ENCODE measurements at regions not wholly inside any gene's neighbourhood (a gene's known extent, or its start where the extent isn't known, plus 50 kb on each side); places are given as distances from the start of the nearest gene placed in this dataset.

DNA sequence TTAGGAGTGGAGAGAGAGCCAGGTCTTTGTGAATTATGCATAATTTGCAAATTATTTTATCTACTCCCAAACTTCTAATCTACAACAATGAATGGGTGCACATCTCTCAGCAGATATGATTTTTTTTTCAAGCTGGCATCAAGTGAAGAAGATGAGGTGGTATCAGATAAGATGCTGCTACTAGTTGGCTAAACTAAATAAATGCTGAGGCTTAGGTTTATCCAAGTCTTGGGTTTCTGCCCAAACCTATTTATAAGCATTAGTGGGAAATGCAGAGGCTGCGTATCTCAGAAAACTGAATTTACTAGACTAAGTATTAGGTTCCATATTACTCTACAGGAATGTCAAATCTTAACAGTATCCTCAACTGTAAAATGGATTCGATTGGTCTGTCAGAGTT, 703.0 kb upstream of the CELF2 start:
- DNase-seq (ENCODE audit: low read depth): no peak

DNA sequence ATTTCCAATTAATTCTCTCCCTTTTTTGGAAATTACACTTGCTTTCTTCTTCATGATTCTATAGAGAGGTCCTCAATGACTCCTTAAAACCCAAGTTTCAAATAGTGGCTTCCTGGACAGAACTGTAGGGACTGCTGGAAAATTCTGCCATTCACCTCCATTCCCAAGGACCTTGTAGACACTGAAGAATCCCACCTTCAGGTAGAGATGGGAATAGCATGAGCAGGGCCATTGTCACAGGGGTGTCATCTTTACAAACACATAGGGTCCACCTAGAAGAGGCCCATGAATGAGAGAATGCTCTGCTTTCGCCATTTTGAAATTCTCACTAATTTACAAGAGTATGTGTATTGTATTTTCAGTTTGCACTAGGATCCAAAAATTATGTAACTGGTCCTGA, 701.7 kb upstream of the CELF2 start:
- DNase-seq (ENCODE audit: low read depth): no peak

DNA sequence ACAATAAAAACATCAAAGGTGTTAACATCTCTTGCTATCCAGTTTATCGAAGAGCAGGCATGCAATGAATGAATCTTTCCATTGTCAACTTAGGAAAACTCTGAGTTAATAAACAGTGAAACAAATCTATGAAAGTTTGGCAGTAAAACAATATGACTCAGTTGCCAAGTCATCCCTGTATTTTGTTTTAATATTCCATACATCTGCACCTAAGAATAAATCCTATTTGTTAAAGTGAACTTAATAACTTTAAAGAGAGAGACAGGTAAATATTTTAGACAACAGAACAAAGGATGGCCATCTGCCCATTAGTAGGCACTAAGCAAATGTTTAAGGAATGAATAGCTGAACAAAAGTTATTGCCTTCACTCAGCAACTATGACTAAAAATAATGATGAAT, 700.5 kb upstream of the CELF2 start:
- no peak for DNase-seq (ENCODE audit: low read depth)

DNA sequence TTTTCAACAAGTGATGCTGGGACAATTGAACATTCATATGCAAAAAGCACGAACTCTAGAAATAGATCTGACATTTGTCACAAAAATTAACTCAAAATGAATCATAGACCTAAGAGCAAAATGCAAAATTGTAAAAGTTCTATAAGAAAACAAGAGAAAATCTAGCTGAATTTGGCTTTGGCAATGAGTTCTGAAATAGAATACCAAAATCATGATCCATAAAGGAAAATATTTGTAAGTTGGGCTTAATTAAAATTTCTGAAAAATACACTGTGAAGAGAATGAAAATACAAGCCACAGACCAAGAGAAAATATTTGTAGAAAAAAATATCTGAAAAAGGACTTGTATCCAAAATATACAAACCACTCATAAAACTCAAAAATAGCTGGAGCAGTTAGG, 698.8 kb upstream of the CELF2 start:
- no peak for DNase-seq (ENCODE audit: low read depth)

DNA sequence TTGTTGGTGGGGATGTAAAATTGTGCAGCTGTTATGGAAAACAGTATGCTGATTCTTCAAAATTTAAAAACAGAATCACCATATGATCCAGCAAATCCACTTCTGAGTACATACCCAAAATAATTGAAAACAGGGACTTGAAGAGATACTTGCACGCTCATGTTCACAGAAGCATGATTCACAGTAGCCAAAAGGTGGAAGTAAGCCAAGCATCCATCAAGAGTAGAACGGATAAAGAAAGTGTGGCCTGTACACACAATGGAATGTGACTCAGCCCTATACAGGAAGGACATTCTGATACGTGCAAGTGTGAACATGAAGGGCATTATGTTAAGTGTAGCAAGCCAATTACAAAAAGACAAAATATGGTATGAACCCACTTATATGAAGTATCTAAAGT, 696.7 kb upstream of the CELF2 start:
- DNase-seq (ENCODE audit: low read depth): peak; percentile 67

DNA sequence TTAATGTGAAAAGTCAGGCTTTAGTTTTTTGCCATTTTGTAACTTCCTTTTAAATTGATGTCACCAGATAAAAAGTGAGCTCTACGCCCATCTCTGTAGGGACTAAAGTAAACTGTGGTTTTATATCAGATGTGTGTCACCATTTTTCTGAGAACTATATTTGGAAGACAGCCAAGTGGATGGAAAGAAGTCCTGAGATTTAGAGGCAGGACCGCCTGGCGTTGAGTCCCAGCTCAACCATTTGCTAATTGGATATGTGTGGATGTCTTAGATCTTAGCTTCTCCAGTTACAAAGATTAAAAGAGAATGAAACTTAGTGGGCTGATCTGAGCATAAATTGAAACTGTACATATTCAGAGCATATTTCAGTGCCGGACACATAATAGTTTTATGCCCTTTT, 691.6 kb upstream of the CELF2 start:
- no peak for DNase-seq (ENCODE audit: low read depth)

DNA sequence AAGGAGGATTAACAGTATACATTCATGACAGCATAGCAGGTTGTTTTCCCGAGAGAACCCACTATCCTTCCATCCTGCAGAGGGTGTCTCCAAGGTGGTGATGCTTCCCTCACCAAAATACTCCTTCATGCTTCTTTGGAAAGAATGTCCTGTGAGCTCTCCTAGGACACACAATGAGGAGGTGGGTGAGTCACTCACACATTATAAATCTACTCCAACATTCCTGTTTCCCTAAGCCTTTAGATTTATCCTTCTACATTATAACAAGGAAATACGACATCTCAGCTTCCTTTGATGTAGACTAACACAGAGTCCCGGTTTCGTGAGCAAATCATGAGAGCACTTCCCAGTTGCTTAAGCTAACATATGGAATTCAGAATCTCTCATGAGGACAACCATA, 689.7 kb upstream of the CELF2 start:
- DNase-seq (ENCODE audit: low read depth): no peak

DNA sequence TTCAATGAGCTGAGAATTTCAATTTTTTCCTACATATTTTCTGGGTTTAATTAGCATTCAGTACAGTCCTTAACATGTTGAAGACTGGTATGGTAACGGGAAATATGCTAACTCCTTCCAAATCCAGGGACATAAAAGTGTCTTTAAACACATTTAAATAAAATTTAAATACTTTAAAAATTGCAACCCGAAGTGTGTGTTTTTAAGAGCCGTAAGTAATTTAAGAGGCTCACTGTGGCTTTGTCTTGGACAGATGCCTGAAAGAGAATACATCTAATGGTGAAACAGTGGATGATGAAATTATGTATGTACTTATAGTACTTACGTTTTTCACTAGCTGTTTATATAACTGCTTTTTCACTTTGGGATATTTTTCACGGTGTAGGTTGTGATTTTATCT, 687.3 kb upstream of the CELF2 start:
- DNase-seq (ENCODE audit: low read depth): peak; percentile 53

DNA sequence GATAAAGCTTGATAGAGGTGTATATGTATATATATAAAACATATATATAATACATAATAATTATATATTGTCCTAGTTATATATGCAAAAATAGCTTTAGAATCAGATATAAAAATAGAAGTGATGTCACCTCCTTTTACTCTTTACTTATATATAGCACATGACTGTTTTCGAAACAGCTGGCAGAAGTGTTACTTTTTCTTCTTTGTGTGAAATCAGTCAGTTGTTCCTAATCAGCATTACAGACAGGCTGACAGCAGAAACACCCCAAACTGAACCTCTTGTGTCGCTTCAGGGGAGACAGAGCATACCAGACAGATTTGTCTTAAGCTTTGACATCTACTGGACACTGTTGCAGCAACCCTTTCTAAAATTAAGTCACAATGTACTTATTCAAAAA, 684.9 kb upstream of the CELF2 start:
- no peak for DNase-seq (ENCODE audit: low read depth)

DNA sequence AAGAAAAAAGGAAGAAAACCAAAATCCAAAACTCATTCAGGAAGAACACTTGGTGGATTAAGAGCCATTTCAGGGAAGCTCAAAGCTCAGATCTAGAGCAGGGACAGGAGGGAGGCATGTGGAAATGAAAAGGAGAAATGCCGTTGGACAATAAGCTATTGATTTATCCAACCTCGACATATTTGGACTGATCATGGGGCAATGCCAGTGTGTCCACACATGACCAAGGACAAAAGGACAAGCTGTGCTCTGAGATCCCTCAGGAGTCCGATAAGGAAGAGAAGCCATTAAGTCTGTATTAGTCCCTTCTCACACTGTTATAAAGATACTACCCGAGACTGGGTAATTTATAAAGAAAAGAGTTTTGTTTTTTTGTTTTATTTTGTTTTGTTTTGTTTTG, 684.0 kb upstream of the CELF2 start:
- no peak for DNase-seq (ENCODE audit: low read depth)

DNA sequence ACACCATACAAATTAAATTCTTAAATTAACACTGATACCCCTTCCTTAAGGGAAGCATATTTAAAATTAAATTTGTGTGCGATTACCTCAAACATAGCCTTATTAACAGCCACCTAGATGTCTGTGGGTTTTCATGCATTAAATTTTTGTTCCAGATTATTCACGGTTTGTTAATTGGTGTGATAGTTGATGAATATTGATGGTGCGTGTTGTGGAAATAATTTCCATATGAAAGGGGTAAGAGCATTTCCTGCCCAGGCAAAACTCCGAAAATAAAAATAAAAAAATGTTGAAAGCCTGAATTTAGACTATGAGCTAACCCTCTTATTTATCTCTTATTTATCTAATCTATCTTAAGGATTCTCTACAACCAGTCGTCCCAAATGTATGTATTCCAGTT, 679.3 kb upstream of the CELF2 start:
- no peak for DNase-seq (ENCODE audit: low read depth)

DNA sequence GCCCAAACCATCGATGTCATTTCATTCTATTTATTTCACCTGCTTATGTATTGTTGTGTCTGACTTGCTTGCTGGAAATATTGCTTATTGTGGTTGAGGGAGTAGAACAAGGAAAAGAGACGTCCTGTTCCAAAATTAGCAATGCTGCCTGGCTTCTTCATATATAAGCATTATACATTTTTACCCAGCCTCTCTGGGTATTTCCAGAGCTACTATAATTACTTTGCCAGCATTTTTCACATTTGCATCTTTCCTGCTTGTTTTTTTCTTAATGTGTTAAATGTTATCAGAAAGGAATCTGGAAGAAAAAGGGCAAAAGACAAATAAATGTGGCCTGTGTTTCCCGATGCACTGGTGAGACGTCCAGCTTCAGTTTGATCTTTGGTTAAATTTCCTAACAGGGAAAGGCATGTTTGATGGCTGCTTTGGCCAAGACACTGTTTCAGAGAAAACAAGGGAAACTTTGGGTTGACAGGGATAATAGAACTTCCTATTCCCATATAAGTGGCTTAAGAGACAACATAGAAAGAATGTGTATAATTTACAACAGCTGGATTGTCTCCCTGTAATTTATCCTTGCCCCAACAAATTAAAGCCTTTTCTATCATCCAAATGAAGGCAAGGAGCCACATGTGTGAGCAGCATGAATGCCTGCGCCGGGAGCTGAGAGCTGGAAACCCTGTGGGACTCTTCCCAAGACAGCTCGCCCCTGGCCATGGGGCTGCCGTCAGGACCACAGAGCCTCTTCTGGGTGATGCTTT, 671.1 kb upstream of the CELF2 start:
- no peak for DNase-seq (ENCODE audit: low read depth)

DNA sequence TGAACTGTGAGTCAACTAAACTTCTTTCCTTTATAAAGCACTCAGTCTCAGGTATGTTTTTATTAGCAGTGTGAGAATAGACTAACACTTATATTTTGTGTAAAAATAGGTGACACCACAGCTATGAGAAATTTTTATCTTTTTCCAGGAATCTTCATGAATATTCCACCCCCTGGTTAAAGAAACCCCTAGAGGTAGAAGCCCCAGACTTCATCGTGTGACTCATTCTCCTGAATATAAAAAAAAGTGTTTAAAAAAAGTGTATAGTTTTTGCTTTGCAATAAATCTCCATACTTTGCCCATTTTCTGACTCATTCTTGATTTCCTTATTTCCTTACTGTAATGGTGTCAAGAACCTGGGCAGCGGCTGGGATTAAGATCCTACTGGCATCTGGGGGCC, 667.6 kb upstream of the CELF2 start:
- DNase-seq (ENCODE audit: low read depth): no peak

DNA sequence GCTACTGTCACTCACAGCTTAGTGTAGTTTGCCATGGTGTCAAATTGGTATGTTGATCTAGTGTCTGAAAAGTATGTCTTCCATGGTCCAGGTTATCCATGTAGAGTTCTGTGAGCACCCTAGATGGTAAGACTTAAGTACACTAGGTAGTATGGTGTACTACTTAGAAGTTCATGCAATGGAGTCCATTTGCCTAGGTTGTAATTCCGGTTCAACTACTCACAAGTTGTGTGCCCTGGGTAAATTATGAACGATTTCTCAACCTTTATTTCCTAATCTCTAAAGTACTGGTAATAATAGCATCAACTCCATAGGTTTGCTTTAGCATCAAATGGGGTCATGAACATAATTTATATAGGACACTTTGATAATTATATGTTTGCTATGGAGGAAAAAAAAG, 666.2 kb upstream of the CELF2 start:
- no peak for DNase-seq (ENCODE audit: low read depth)

DNA sequence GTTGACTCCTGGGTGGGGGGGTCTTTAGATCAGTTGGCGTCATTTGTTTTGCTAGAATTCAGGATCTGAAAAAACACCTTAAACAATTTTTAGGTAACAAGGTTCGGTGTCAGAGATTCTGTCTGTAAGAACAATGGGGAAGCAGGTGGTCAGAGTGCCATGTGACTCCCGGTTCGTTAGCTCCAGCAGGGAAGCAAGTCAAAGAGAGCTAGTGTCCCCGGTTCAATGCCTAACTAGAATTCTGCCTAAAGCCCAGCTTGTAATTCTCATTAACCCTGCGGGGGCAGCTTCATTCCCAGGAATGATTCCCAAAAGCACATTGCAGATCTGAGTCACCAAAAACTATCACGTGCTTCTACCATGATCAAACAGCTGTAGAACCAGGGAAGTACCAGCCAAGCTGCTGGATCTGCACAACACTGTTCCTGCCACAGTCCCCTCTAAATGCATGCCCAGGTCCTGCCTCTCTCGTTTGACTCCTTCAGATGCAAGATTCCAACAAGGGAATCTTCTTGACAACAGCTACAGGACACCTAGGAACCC, 664.3 kb upstream of the CELF2 start:
- DNase-seq (ENCODE audit: low read depth): no peak

DNA sequence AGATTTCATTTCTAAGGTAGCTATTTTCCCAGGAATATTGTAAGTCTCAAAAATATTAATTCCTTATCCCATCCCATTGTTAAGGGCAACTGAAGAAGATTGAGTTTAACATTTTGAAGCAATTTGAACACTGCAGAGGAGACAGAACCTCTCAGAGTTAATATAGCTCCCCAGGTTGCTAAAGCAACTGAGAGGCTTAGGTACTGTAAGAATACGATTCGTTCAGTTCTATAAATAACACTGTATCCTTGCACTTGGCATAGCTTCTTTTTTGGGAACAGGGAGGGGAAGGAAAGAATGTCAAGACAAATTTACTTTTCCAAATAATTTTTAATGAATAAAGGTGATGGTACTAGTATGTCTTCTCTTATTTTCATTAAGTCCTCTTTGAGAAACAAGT, 658.4 kb upstream of the CELF2 start:
- DNase-seq (ENCODE audit: low read depth): no peak

DNA sequence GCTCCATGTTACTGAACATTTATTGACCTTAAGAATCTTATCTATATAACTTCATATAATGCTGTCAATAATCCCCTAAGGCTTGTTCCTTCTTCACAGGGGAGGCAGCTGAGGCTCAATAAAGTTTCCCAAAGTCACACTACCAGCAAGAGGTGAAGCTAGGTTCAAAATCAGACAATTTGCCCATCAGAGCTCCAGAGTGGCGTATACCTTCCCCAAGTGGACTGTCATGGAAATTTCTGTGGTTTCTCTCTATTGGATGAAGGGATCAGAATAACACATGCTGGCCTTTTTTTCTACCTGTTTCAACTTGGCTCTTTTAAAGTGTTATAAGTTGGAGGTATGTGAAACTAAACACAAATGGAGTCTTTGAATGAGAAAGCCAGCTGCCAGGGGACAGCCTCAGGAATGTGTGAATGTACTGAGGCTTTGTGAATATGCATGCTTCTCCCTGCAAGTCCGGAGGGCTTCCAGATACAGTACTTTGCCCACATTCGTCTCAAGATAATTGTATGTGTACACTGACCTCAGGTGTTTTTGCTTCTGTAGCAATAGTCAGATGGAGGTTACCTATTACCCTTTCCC, 656.3 kb upstream of the CELF2 start:
- DNase-seq (ENCODE audit: low read depth): no peak

DNA sequence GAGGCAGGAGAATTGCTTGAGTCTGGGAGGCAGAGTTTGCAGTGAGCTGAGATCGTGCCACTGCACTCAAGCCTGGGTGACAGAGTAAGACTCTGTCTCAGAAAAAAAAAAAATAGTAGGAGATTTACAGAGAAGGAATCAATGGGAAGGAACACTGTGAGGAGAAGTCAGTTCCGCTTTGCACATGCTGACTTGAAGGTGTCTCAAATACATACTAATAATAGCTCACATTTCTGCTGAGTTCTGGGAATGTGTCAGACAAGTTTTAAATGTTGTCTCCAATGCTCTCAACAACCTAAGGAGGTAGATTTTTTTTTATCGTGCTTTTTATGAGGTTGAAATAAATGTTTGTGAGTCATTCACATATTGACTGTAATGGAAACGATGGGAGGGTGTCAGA, 654.9 kb upstream of the CELF2 start:
- no peak for DNase-seq (ENCODE audit: low read depth)

DNA sequence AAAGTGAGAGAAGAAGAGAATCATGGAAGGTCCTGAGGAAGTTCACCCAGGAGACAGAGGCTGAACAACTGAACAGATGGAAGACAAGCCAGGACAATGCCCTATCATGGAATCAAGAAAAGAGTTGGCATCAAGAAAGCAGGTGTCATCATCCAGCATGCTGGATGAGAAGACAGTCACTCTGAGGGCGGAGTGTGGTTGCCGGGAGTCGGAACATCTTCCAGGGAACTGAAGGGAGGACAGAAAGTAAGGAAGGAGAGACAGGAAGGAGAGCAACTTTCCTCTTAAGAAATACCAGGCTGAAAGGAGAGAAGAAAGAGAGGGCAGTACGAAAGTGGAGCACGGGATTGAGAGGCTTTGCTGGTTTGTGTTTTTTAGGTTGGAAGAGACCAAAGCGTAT, 654.5 kb upstream of the CELF2 start:
- no peak for DNase-seq (ENCODE audit: low read depth)

DNA sequence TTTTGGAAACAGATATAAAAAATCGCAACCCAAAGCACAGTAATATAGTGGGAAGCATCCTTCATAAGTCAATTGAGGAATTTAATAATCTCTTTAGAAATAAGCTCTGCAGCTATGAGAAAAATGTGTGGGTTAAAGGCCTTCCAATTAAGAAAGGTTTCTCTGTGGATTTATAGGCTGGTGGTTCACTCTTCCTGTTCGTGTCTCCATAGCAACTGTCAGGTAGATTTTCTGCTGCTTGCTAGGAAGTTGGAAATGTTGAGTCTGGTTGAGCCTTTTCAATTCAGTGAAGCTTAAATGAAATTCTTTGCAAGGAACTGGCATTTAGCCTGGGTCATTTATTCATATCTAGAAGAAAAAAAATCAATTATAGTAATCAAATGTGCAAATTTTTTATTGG, 652.8 kb upstream of the CELF2 start:
- no peak for DNase-seq (ENCODE audit: low read depth)

DNA sequence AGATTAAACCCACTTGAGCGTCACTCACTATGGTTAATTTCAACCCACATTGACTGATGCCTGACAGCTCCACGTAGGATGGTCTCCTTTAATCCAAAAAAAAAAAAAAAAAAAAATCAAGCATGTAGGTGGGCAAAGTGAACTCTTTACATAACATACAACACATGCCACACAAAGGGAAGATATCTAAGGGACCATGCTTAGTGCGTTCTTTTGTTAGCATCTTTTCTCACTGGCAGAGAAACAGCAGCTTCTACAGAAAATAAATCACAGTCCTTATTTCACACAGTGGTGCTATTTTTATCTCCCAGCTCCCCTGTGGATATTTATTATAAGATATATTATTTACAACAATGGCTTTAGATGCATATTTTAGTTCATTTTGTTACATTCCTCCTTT, 652.0 kb upstream of the CELF2 start:
- DNase-seq (ENCODE audit: low read depth): no peak

DNA sequence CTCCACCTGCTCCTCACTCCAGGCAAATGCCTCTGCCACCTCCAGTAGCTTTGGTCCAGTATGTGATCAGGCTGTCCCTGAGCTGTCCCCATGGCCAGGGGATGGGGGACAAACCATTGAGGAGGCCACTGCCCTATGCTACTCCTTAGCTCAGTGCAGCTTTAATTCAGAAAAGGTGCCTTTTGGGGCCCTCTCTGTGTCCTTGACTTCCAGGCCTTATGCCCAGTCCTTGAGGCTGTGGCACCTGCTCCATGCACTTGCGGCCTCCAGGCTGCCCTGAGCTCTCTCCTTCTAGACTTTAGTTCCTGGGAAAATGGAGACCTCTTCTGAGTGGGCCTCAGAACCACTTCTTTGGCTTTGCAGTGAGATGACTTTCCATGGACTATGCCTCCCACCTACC, 650.8 kb upstream of the CELF2 start:
- DNase-seq (ENCODE audit: low read depth): no peak

DNA sequence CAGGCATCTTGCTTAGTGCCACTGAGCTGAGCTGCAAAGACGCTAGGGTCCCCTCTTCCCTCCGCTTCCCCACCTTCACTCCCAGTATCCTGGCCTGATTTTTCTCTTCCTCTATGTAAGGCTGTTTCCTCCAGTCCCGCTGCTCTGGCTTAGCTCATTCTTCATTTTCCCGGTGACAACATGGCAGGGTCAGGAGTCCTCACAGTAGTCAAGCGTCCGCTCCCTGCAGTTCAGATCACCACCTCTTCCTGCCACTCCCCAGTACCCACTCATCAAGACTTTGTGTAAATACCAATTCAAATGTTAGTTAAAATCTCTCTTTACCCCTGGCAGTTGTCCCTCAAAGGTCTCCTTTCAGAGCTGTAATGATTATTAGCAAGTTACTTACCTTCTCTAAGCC, 650.4 kb upstream of the CELF2 start:
- no peak for DNase-seq (ENCODE audit: low read depth)

DNA sequence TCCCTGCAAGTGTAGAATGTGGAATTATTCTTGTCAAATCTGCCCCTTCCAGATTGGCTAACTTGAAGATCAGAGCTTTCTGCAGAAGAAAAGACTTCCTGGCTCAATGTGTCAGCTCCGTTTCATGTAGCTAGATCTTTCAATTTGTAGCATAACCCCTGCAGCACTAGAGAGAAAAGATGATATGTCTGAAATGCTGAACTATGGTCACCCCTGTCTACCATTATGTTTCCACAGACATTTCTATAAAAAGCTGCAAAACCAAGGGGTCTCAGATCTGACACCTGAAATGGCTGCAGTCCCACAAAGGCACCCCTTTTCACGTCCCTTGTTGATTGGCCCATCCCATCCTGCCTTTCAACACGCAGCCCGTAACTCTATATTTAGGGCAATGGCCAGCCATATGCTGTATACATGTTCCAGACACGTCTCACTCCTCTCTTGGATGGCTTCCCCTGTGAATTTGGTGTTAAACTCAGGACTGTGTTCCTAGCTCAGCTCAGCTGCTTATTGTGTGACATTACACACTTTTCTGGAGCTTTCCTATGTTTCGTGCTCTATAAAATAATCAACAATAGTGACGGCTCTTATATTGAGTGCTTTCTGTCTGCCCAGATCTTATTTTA, 648.6 kb upstream of the CELF2 start:
- DNase-seq (ENCODE audit: low read depth): no peak

Data from fibroblast of the conjunctiva (primary cell).